Fibroblast of lung (primary cell): ENCODE measurements at regions not wholly inside any gene's neighbourhood (a gene's known extent, or its start where the extent isn't known, plus 50 kb on each side); places are given as distances from the start of the nearest gene placed in this dataset.

Experiments
- CTCF ChIP-seq, 2 donors: IDR thresholded peaks in 1 of 2; conservative IDR thresholded peaks in 1 of 2; 1 replicate in 1 of 2; 2 replicates in 1 of 2; pipeline ENCODE4 v1.5.1; 2011 to 2012; ENCODE audit warnings: low read length in 2 of 2, control low read depth in 1 of 2, inconsistent platforms in 1 of 2, low read depth in 1 of 2, mild to moderate bottlenecking in 1 of 2
- EZH2 ChIP-seq: IDR thresholded peaks from 2 replicates; pipeline ENCODE4 v1.5.1; 2012; ENCODE audit warnings: low read length, control low read depth, mild to moderate bottlenecking; ENCODE audit errors: missing control alignments

DNA sequence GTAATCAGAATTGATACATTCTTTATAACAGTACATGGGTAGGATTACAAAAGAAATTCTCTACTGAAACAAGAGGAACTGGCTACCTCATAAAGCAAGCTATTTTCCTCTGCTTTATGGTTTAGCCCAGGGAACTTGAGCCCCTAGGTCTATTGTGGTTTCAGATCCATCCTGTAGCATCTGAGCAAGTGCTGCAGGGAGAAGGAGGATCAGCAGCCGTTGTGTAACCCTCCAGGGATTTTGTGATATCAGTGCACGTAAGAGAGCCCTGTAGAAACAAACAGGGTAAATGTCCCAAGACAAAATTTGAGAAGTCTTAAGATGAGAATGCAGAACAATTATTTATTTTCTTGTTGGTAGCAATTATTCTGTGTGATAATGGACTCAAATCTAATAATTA is 165.2 kb upstream of the DEFB112 start:
- TF ChIP-seq CTCF (conservative IDR thresholded peaks at IDR 0.05 in 1 of 2, IDR thresholded peaks at IDR 0.05 in 1 of 2; ENCODE audit: low read depth in 1 of 2, low read length in 2 of 2): no peak
- no peak for TF ChIP-seq EZH2
